Chondrocyte (in vitro differentiated cells): ENCODE measurements at regions not wholly inside any gene's neighbourhood (a gene's known extent, or its start where the extent isn't known, plus 50 kb on each side); places are given as distances from the start of the nearest gene placed in this dataset.
"Not testable (repeated sequence)": the region's sequence is repeated elsewhere in the genome, so short reads cannot be mapped to it uniquely, and the experiment has no call there.

ENCODE experiments used
- DNase-seq: peaks from one replicate; pipeline ENCODE4 v3.0.0; 2021; ENCODE audit warnings: mixed read lengths, low spot score
- H3K27ac Mint-ChIP-seq: one replicate; pipeline ENCODE4 v1.8.0; 2021; ENCODE audit warnings: mild to moderate bottlenecking, moderate library complexity, mixed read lengths; ENCODE audit not compliant: unreplicated experiment
- H3K27me3 Mint-ChIP-seq: 2 replicates; pipeline ENCODE4 v1.8.0; 2021; ENCODE audit warnings: low read depth, mixed read lengths
- H3K36me3 Mint-ChIP-seq: 2 replicates; pipeline ENCODE4 v1.8.0; 2021; ENCODE audit warnings: low read depth, mixed read lengths
- H3K4me1 Mint-ChIP-seq: 2 replicates; pipeline ENCODE4 v1.8.0; 2021; ENCODE audit warnings: low read depth, mild to moderate bottlenecking, mixed read lengths
- H3K4me3 Mint-ChIP-seq: one replicate; pipeline ENCODE4 v1.8.0; 2021; ENCODE audit warnings: mild to moderate bottlenecking, moderate library complexity, mixed read lengths; ENCODE audit not compliant: unreplicated experiment
- H3K9me3 Mint-ChIP-seq: 2 replicates; pipeline ENCODE4 v1.8.0; 2021; ENCODE audit warnings: low read depth, mixed read lengths
- TF ChIP-seq, protein P1 (sequence below): fragments of 200-600 bp; sonication (generic); IDR thresholded peaks from 2 replicates; pipeline ENCODE4 v1.5.0; 2021; ENCODE audit warnings: antibody characterized with exemption, mild to moderate bottlenecking, moderate library complexity

DNA sequence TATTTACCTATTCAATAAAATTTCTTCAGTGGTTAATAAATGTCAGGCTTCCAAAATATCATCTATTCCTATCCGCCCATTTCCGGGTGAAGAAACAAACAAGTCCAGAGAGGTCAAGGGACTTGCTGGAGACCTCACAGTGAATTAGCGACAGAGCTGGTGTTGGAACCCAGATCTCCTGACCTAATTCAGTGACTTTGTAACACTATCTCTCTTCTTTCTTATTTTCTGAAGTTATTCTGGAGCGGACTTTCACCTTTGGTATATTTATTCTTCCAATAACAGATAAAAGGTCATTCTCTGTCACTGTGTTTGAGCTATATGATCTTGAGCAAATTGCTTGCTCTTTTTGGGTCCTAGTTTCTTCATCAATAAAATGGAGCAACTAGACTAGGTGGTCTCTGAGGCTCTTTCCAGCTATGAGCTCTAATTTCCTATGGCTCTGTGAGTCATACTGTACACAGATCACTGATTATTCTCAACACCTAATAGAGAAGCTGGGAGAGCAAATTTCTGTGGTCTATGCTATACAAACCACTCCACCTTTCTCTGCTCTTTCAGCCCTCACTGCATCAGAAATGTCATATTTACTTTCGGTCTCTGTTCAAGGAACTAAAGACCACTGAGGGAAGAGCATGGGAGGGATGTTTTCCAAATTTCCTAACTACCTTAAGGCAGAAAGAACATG is 113.2 kb upstream of the IGSF1 start:
- no peak for DNase-seq
- TF ChIP-seq, protein P1, sequence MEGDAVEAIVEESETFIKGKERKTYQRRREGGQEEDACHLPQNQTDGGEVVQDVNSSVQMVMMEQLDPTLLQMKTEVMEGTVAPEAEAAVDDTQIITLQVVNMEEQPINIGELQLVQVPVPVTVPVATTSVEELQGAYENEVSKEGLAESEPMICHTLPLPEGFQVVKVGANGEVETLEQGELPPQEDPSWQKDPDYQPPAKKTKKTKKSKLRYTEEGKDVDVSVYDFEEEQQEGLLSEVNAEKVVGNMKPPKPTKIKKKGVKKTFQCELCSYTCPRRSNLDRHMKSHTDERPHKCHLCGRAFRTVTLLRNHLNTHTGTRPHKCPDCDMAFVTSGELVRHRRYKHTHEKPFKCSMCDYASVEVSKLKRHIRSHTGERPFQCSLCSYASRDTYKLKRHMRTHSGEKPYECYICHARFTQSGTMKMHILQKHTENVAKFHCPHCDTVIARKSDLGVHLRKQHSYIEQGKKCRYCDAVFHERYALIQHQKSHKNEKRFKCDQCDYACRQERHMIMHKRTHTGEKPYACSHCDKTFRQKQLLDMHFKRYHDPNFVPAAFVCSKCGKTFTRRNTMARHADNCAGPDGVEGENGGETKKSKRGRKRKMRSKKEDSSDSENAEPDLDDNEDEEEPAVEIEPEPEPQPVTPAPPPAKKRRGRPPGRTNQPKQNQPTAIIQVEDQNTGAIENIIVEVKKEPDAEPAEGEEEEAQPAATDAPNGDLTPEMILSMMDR, result no peak
- H3K9me3 Mint-ChIP-seq, result peaks cover 4% of the 10 kb centered on the region
- peaks cover 3% of the 10 kb centered on the region for H3K36me3 Mint-ChIP-seq
- H3K4me1 Mint-ChIP-seq, result no peaks in the 10 kb centered on the region
- H3K4me3 Mint-ChIP-seq, result no peak overlapping the region
- no peak overlapping the region for H3K27ac Mint-ChIP-seq
- H3K27me3 Mint-ChIP-seq, result no peaks in the 10 kb centered on the region

DNA sequence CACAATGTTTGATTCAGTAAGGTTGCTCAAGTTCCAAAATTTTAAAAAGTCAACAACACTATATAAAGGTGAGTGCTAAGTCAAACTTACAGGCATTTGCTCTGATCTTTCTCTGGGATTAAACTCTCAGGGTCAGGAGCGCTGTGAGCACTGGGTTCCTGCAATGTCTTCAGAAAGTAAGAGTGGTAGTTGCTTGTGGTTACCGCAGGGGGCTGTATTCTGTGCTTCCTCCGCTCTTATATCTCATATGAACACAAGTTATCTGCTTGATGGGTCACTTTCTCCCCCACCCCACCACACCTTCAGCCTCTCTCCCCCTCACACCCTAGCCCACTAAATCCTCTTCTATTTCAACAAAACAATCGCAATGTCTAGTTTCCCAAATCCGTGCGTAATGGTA is 116.4 kb upstream of the IGSF1 start:
- TF ChIP-seq, protein P1, result no peak
- no peaks in the 10 kb centered on the region for H3K27me3 Mint-ChIP-seq
- no peaks in the 10 kb centered on the region for H3K4me1 Mint-ChIP-seq
- no peak overlapping the region for H3K4me3 Mint-ChIP-seq
- DNase-seq, result no peak
- no peaks in the 10 kb centered on the region for H3K9me3 Mint-ChIP-seq
- no peaks in the 10 kb centered on the region for H3K36me3 Mint-ChIP-seq
- H3K27ac Mint-ChIP-seq, result no peak overlapping the region

DNA sequence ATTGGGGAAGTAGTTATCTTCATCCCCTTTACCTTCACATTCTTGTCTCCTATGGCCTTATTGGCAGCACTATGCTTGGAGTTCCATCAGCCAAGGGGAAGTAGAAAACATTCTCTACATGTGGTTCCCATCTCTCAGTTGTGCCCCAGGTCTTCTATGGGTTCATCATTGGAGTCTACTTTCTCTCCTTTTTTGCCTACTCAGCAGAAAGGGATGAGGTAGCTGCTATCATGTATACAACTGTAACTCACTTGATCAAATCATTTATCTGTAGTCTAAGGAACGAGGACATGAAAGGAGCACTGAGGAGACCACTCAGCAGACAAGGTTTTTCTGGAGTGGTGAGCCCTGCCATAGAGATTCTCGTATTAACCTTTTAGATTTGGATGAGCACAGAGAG is 119.0 kb upstream of the OR13H1 start:
- H3K4me3 Mint-ChIP-seq, result no peak overlapping the region
- no peak overlapping the region for H3K27ac Mint-ChIP-seq
- DNase-seq, result no peak
- no peaks in the 10 kb centered on the region for H3K27me3 Mint-ChIP-seq
- no peaks in the 10 kb centered on the region for H3K9me3 Mint-ChIP-seq
- H3K4me1 Mint-ChIP-seq, result no peaks in the 10 kb centered on the region
- TF ChIP-seq, protein P1, result no peak
- H3K36me3 Mint-ChIP-seq, result peaks cover 3% of the 10 kb centered on the region

DNA sequence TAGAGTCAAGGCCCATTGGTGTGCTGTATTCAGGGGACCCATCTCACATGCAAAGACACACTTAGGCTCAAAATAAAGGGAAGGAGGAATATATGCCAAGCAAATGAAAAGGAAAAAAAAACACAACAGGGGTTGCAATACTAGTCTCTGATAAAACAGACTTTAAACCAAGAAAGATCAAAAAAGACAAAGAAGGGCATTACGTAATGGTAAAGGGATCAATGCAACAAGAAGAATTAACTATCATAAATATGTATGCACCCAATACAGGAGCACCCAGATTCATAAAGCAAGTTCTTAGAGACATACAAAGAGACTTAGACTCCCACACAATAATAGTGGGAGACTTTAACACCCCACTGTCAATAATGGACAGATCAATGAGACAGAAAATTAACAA is 113.4 kb upstream of the OR13H1 start:
- H3K4me1 Mint-ChIP-seq, H3K27ac Mint-ChIP-seq, DNase-seq, H3K4me3 Mint-ChIP-seq, H3K27me3 Mint-ChIP-seq: not testable (repeated sequence)
- Mint-ChIP-seq H3K36me3 (peaks cover 11% of the 10 kb centered on the region), H3K9me3 (peaks cover 15% of the 10 kb centered on the region)

DNA sequence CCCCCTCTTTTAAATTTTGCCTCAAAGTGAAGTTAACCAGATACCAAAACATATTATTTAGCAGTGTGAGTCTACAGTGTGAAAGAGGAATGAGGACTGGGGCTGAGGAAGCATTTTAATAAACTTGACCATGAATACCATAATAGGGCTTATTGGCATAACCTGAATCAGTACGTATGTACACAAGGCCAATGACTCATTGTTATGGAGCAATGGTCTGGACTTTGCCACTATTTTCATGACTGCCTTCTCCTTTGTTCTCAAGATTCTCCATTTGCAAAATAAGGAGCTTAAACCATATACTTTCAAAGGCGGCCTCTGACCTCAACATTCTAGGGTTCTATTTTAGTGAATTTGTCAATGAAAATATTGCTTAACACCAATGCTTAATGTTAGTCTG is 102.8 kb upstream of the OR13H1 start:
- TF ChIP-seq, protein P1, result no peak
- no peak overlapping the region for H3K27ac Mint-ChIP-seq
- DNase-seq, result no peak
- peaks cover 5% of the 10 kb centered on the region for H3K4me1 Mint-ChIP-seq
- H3K27me3 Mint-ChIP-seq, result no peaks in the 10 kb centered on the region
- H3K4me3 Mint-ChIP-seq, result no peak overlapping the region
- H3K9me3 Mint-ChIP-seq, result peaks cover 5% of the 10 kb centered on the region
- no peaks in the 10 kb centered on the region for H3K36me3 Mint-ChIP-seq

DNA sequence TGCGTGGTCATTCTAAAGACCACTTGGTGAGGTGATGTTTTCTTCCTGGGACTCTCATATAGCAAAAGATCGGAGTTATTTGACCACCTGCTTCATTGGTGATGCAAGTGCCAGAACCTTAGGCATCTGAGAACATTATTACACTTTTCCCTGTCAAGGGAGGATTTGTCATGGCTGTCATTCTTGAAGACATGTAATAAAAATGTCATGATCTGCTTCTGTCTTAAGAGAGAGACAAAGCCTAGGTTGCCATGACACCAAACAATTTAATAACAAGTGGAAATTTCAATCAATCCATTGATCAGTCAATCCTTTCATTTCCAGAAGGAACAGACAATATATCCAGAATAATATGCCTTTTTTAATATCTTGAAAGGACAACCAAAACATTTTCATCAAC is 97.9 kb upstream of the OR13H1 start:
- H3K9me3 Mint-ChIP-seq, result peaks cover 10% of the 10 kb centered on the region
- H3K4me1 Mint-ChIP-seq, result no peaks in the 10 kb centered on the region
- no peak overlapping the region for H3K4me3 Mint-ChIP-seq
- TF ChIP-seq, protein P1, result no peak
- H3K27ac Mint-ChIP-seq, result no peak overlapping the region
- H3K36me3 Mint-ChIP-seq, result peaks cover 2% of the 10 kb centered on the region
- no peaks in the 10 kb centered on the region for H3K27me3 Mint-ChIP-seq
- DNase-seq, result no peak

DNA sequence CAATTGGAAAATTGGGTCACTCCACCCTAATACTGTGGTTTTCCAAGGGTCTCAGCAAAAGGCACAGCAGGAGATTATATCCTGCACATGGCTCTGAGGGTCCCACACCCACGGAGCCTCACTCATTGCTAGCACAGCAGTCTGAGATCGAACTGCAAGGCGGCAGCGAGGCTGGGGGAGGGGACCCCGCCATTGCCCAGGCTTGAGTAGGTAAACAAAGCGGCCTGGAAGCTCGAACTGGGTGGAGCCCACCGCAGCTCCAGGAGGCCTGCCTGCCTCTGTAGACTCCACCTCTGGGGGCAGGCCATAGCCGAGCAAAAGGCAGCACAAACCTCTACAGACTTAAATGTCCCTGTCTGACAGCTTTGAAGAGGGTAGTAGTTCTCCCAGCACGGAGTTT is 82.0 kb upstream of the OR13H1 start:
- not testable (repeated sequence) for H3K4me3 Mint-ChIP-seq, H3K27ac Mint-ChIP-seq, H3K27me3 Mint-ChIP-seq, H3K4me1 Mint-ChIP-seq, DNase-seq
- H3K36me3 Mint-ChIP-seq, result peaks cover 18% of the 10 kb centered on the region
- H3K9me3 Mint-ChIP-seq, result peaks cover 48% of the 10 kb centered on the region

DNA sequence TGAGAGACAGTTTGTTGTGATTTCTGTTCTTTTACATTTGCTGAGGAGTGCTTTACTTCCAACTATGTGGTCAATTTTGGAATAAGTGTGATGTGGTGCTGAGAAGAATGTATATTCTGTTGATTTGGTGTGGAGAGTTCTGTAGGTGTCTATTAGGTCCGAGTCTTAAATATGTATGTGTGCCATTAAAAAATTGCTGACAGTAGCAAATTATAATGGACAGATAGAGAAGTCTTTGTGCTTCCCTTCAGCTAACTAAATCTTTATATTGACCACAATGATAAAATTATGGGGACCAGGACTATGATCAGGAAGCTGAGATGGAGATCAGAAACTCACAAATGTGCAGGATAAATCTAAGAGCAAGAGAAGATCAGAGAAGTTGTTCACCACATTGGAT is 70.1 kb upstream of the OR13H1 start:
- not testable (repeated sequence) for H3K27ac Mint-ChIP-seq, H3K4me3 Mint-ChIP-seq, DNase-seq, H3K27me3 Mint-ChIP-seq, H3K9me3 Mint-ChIP-seq, H3K4me1 Mint-ChIP-seq
- H3K36me3 Mint-ChIP-seq, result peaks cover 12% of the 10 kb centered on the region
